Activated CD8-positive, alpha-beta T cell treated with anti-CD3 and anti-CD28 coated beads for 36 hours (primary cell): ENCODE measurements at regions not wholly inside any gene's neighbourhood (a gene's known extent, or its start where the extent isn't known, plus 50 kb on each side); places are given as distances from the start of the nearest gene placed in this dataset.

Experiments
- ATAC-seq: fragments of 200-7000 bp; cut with Tn5 transposase; one replicate; pipeline ENCODE4 v1.10.0; 2021; ENCODE audit warnings: mild to moderate bottlenecking, moderate library complexity
- CTCF ChIA-PET: fragments of 350-600 bp; sonication (Branson Sonifier 250); formaldehyde crosslinking; loops from one replicate; lab custom pipeline; 2021; ENCODE audit warnings: antibody characterized with exemption; lab: Charles Lee
- POLR2A ChIA-PET: fragments of 350-600 bp; sonication (Branson Sonifier 250); formaldehyde crosslinking; loops from one replicate; lab custom pipeline; 2021; ENCODE audit warnings: antibody characterized with exemption; lab: Charles Lee
- DNase-seq: peaks from one replicate; pipeline ENCODE4 v3.0.0-alpha.2; 2020
- H3K27ac Mint-ChIP-seq: one replicate; pipeline ENCODE4 v1.8.0; 2021; ENCODE audit warnings: mild to moderate bottlenecking, mixed read lengths
- H3K27me3 Mint-ChIP-seq: one replicate; pipeline ENCODE4 v1.8.0; 2021; ENCODE audit warnings: mixed read lengths
- H3K36me3 Mint-ChIP-seq: one replicate; pipeline ENCODE4 v1.8.0; 2021; ENCODE audit warnings: low read depth, mixed read lengths
- H3K4me1 Mint-ChIP-seq: one replicate; pipeline ENCODE4 v1.8.0; 2021; ENCODE audit warnings: low read depth, mixed read lengths
- H3K4me3 Mint-ChIP-seq: one replicate; pipeline ENCODE4 v1.8.0; 2021; ENCODE audit warnings: mild to moderate bottlenecking, moderate library complexity, mixed read lengths
- H3K9me3 Mint-ChIP-seq: one replicate; pipeline ENCODE4 v1.8.0; 2021; ENCODE audit warnings: mixed read lengths
- intact Hi-C: fragments of 100-400 bp; cut with micrococcal nuclease; formaldehyde crosslinking; loops from one replicate; pipeline ENCODE4 v1.10.0; 2022
- TF ChIP-seq, protein P1 (sequence below): fragments of 200-600 bp; IDR thresholded peaks from one replicate; pipeline ENCODE4 v1.8.0; 2022; ENCODE audit warnings: antibody characterized with exemption, mild to moderate bottlenecking

DNA sequence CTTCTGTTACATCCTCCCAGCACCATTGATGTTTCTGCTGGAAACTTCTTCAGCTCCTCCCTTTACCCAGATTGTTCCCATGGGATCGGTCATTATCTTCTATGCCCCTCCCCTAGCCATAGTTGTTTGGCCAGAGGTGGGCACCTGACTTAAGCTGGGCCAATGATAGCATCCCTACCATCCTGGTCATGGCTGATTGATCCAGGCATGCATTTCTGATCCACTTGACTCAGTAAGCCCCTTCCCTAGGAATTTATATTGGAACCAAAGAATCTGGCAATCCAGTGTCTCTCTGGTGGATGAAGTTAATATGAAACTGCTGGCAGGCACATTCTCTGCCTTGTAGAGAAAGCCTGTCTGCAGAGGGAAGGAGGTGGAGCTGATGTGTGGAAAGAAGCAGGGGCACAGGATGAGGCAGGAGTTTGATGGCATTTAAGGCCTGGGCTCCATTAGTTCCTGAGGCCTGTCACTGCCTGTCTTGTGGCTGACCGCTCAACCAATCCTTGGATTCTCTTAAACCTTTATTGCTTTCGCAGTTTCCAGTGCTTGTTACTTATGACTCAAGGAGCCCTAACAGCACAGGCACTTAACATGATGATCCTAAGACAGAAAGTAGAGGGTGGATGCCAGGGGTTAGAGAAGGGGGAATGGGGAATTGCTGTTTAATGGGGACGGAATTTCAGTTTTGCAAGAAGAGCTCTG is 152.4 kb downstream of the ABCC12 start:
- Mint-ChIP-seq H3K4me3 (no peak overlapping the region), H3K9me3 (peaks cover 5% of the 10 kb centered on the region), H3K4me1 (no peaks in the 10 kb centered on the region), H3K27me3 (no peaks in the 10 kb centered on the region), H3K36me3 (no peaks in the 10 kb centered on the region), H3K27ac (no peak overlapping the region)
- intact Hi-C loops: no loop called here
- TF ChIP-seq, protein P1, sequence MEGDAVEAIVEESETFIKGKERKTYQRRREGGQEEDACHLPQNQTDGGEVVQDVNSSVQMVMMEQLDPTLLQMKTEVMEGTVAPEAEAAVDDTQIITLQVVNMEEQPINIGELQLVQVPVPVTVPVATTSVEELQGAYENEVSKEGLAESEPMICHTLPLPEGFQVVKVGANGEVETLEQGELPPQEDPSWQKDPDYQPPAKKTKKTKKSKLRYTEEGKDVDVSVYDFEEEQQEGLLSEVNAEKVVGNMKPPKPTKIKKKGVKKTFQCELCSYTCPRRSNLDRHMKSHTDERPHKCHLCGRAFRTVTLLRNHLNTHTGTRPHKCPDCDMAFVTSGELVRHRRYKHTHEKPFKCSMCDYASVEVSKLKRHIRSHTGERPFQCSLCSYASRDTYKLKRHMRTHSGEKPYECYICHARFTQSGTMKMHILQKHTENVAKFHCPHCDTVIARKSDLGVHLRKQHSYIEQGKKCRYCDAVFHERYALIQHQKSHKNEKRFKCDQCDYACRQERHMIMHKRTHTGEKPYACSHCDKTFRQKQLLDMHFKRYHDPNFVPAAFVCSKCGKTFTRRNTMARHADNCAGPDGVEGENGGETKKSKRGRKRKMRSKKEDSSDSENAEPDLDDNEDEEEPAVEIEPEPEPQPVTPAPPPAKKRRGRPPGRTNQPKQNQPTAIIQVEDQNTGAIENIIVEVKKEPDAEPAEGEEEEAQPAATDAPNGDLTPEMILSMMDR: no peak
- POLR2A ChIA-PET: no interaction called here
- DNase-seq: no peak
- no peak for ATAC-seq
- CTCF ChIA-PET: no interaction called here

DNA sequence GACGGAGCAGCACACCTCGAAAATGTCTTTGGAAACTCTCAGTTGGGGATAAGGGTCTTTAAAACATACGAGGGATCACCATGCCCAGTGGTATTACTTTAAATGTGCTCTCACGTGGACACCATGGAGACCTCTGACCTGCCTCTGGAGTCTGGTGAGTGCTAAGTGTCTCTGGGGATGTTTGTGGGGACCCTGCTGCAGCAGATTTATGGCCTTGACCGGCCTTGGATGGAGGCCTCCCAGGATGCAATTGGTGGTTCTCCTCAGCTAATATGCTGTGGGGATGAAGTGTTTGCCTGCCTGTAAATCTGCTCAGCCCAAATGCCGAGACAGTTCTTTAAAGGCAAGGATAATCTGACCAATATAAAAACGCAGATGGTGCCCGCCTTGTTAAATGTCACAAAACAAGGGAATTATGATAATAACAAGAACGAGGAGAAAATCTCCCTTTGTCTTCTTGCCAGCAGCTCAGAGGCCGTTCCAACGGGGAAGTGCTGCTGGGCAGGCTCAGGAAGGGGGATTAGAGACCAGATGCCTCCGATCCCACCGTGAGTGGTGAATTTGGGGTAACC is 154.4 kb downstream of the ABCC12 start:
- CTCF ChIA-PET: no interaction called here
- Mint-ChIP-seq H3K27me3 (no peaks in the 10 kb centered on the region), H3K4me3 (no peak overlapping the region), H3K36me3 (no peaks in the 10 kb centered on the region), H3K9me3 (peaks cover 2% of the 10 kb centered on the region), H3K27ac (no peak overlapping the region), H3K4me1 (no peaks in the 10 kb centered on the region)
- DNase-seq (no peak), ATAC-seq (no peak)
- POLR2A ChIA-PET: interaction anchor here (1.2 kb wide), 1 partner anchor 39 kb away, joined by 3 read pairs; no protein-coding TSS in a partner anchor
- TF ChIP-seq, protein P1: no peak
- intact Hi-C loops: no loop called here

DNA sequence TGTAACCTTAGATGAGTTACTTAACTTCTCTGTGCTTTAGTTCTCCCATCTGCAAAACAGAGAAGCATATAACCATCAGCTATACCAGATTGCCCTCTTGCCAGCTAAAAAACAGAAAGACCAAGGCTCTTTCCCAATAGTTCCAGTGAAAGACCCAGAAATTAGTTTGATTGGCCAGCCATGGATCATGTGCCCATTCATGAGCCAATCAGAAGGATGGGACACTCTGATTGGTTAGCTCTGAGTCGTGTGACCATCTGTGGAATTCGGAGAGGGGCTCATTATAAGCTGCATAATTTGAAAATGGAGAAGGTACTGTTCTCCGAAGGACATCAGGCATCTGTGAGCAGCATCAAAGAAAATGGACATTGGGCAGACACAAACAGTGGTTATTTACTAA is 155.2 kb downstream of the ABCC12 start:
- TF ChIP-seq, protein P1: no peak
- Mint-ChIP-seq H3K4me3 (no peak overlapping the region), H3K27me3 (no peaks in the 10 kb centered on the region), H3K27ac (no peak overlapping the region), H3K4me1 (no peaks in the 10 kb centered on the region), H3K9me3 (no peaks in the 10 kb centered on the region), H3K36me3 (no peaks in the 10 kb centered on the region)
- POLR2A ChIA-PET: interaction anchor here (1.2 kb wide), 1 partner anchor 38 kb away, joined by 3 read pairs; no protein-coding TSS in a partner anchor
- intact Hi-C loops: no loop called here
- no peak for DNase-seq
- no peak for ATAC-seq
- CTCF ChIA-PET: no interaction called here

DNA sequence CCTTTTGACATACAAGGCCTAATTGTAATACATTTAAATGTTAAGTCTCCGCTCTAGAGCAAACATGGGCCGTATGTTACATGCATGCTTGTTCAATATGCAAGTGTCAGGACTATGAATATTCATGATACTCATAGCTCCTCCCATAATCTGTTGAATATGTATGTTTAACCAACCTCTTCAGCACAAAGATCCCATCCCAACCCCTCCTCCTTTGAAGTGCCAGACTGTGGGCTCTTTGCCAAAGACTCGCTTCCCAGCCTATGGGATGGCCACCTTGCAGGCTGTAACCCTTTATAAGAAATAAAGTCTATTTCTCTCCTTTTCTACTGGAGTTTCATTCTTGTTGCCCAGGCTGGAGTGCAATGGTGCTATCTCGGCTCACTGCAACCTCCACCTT is 156.2 kb downstream of the ABCC12 start:
- TF ChIP-seq, protein P1: no peak
- Mint-ChIP-seq H3K36me3 (no peaks in the 10 kb centered on the region), H3K4me1 (no peaks in the 10 kb centered on the region), H3K27me3 (no peaks in the 10 kb centered on the region), H3K9me3 (no peaks in the 10 kb centered on the region), H3K27ac (no peak overlapping the region), H3K4me3 (no peak overlapping the region)
- intact Hi-C loops: no loop called here
- ATAC-seq: no peak
- ChIA-PET CTCF (no interaction called here), POLR2A (no interaction called here)
- DNase-seq: no peak

DNA sequence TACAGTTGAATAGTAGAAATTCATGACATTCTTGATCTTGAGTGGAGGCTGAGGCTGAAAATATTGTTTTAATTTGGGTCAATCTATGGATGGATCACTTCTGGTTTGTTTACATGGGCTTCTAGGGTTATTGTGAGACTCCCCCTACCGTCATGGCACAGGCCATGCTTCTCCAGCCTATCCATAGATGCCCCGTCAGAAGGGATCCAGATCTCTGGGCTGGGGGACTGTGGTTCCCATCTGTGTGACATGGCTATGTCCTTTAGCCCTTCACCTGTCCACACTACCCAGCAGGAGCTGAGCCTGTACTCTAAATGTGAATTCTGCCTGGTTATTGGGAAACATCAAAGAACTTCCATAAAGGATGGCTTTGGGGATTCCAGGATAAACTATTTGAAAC is 160.4 kb downstream of the ABCC12 start:
- H3K27ac Mint-ChIP-seq: no peak overlapping the region
- intact Hi-C loops: no loop called here
- H3K27me3 Mint-ChIP-seq: no peaks in the 10 kb centered on the region
- DNase-seq (no peak), ATAC-seq (no peak)
- no peak overlapping the region for H3K4me3 Mint-ChIP-seq
- TF ChIP-seq, protein P1: no peak
- H3K36me3 Mint-ChIP-seq: no peaks in the 10 kb centered on the region
- CTCF ChIA-PET: no interaction called here
- H3K4me1 Mint-ChIP-seq: no peaks in the 10 kb centered on the region
- peaks cover 5% of the 10 kb centered on the region for H3K9me3 Mint-ChIP-seq
- POLR2A ChIA-PET: no interaction called here
